NCI-H1417 treated with DMSO at 0.1 percent for 48 hours (cell line): ENCODE measurements at regions not wholly inside any gene's neighbourhood (a gene's known extent, or its start where the extent isn't known, plus 50 kb on each side); places are given as distances from the start of the nearest gene placed in this dataset.

Experiments used
- DNase-seq: peaks from one replicate; lab custom pipeline; 2025; lab: John Stamatoyannopoulos, UW

DNA sequence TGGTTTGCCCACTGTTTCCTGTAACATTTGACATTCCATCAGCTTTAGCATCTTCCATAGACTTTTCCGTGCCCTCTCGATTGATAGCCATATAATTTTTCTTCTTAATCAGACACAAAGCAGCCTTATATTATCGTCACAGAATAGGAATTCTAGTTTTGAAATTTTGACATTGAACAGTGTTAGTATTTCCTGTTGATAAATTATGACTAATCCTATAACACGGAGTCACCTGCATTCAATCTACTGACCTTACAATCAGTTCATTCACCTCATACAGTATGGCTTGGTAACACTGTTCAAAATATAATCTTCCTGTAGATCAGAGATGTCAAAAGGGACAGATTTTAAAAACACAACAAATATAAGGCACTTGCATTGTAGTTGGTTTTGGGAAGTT, 423.7 kb downstream of the C3orf38 start:
- no peak for DNase-seq

DNA sequence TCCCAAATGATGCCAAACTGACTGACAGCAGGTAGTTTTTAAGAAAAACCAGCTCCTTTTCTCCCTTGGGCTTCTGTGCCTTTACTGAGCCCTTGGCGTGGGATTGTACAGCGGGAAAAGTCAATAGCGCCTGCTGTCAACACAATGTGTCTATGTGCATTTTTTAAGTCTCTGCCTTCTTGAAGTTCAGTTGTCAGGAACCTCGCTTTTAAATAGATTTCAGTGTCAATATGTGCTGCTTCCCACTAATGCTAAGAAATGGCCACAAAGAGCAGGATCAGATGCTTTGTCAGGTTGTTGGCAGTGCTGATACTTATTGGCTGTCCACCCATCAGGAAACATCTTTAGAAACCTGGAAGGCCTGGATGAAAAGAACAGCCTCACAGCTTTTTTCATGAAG, 424.4 kb downstream of the C3orf38 start:
- no peak for DNase-seq

DNA sequence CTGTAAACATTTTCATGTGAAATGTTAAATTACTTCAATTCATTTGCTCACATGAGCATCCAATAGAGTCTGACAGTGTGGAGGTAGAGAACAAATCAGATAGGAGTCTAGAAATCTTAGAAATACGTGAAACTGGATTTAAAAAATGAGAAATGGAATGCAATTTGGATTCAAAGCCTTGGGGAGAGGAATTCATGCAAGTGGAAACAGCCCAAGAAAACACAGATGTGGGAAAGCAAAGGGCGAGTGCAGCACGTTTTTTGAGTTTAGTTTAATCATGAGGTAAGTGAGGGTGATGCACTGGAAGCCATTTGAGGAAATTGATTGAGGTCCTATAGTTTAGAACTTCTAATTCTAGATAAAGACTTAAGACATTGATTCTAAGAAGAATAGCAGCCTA, 434.7 kb downstream of the C3orf38 start:
- DNase-seq = no peak

DNA sequence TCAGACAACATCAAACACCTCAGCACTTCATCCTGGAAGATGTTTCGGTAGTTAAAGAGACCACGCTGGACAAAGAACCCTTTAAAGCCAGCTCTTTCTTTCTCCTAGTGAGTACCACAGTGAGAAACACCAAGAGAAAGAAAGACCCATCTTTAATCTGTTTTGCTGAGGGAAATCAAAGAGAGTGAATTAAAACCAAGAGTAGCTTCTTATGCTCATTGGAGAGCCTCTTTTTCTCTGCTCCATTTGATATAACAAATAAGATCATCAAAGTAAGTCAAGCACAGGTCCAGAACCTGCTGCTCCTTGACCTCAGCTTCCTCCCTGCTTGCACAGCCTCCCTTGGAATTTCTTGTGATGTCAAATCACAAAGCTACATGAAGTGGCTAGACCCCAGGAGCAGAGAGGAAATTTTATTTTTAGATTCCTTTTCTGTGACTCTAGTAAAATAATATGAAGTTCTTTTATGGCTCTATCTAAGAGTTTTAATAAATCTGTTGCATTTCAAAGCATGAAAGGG, 436.4 kb downstream of the C3orf38 start:
- DNase-seq = no peak

DNA sequence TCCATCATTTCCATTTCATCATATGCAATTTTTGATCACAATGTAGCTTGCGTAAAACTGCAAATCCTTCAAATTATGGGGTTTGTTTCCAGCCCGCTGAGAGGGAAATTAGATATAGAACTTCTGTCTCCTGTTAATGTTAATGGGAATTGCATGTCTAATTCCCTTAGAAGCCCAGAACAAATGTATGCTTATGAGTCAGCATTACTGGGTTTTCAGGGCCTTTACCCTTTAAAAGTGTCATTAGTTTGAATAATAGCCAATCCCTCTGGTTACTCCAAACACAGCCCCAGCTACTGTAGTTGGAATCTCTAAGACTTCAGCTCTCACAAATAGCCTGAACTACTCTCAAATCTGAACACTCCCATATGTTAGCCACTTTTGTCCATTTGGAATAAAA, 439.4 kb downstream of the C3orf38 start:
- no peak for DNase-seq

DNA sequence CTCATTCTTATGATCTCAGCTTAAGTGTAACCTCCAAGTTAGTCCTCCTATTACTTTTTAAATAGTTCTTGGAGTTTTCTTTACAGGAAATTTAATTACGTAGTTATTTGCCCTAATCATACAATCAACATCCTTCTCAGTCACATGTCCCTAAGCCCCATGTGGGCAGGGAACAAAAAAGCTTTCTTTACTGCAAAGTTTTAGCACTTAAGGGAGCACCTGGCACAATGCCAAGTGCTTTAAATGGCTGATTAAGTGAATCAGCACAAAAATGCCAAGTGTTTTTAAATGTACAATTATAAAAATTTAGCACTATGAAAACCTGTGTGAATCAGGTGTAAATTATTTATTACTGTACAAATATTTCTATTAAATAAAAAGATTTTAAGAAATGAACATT, 445.3 kb downstream of the C3orf38 start:
- DNase-seq = no peak

DNA sequence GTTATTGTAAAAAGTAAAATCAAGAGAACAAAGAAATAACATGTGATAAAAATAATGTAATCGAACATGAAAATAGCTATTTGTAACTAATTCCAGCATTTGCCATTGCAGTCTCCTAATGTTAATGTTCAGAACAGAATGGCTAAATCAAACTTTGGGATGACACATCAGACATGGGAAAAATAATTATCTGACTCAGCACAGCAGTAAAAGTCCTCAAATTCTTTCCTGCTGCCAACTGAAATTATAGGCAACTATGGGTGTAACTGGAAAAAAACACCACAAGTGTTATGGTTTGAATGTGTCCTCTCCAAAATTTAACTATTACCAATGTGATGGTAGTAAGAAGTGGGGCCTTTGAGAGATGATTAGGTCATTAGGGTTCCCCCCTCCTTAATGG, 446.7 kb downstream of the C3orf38 start:
- no peak for DNase-seq

DNA sequence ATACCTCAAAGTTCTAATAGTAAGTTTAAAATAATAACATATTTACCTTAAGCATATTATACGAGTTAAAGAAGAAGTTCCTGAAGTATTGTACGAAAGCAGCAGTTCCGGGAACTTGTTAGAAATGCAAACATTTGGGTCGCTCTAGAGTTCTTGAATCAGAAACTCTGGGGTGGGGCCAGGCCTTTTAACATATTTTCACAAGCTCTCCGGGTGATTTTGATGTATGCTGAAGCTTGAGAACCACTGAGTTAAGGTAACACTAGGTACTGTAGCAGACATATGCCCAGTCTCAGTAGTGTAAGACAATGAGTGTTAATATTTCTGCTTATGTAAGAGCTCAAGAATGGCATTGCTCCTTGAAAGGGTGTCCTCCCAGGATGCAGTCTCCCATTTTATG, 461.1 kb downstream of the C3orf38 start:
- DNase-seq = no peak

DNA sequence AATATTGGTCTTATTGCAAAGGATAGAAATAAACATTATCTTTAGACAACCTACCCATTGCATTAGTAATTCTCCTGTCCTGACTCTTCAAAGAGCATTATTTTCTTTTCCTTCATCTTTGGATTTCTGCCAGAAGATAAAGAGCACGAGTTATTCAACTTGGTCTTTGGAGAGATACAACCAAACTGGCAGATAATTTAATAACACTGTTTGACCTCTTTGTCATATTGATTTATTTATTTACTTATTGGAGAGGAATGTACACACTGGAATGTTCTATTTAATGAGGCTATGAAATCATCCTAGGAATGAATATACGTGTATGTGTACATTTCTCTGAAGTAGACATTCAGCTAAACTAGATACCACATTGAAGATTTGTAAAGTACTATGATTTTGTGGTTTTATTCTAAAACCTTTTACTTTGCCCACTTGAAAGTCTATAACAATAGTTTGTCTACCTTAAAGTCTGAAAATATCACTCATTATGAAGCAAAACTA, 462.1 kb downstream of the C3orf38 start:
- DNase-seq = no peak

DNA sequence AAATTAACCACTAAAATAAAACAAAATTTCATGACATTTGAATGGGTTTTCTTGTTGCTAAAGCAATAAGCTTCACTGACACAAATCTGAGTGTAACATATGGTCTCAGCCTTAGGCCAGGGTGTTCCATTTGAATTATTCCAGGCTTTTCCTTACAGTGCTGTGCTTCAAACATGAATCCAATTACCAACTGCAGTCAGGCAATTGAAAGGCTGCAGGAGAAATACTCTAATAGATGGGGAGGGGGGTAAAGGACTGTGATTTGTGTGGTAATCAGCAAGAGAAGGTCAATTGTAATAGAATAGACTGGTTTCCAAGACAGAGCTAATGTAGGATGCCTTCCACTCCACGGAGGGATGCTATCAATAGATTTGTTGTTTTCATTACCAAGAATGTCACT, 466.7 kb downstream of the C3orf38 start:
- no peak for DNase-seq

DNA sequence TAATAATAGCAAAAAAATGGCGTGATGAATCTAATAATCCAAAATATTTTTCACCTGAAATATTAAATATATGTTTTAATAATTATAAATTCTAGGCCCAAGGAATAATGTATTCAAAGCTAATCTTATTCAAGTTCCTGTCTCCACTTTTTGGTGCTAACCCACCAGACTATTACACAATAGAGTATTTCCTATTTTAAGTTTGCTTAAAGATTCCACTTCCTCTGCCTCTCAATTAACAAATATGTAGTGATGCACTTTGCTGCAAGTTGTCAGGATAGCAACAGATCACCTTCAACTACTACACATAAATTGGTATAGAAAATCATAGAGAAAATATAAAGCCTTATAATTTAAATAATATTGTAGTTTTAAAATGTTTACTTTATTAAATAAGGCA, 467.5 kb downstream of the C3orf38 start:
- DNase-seq = no peak

DNA sequence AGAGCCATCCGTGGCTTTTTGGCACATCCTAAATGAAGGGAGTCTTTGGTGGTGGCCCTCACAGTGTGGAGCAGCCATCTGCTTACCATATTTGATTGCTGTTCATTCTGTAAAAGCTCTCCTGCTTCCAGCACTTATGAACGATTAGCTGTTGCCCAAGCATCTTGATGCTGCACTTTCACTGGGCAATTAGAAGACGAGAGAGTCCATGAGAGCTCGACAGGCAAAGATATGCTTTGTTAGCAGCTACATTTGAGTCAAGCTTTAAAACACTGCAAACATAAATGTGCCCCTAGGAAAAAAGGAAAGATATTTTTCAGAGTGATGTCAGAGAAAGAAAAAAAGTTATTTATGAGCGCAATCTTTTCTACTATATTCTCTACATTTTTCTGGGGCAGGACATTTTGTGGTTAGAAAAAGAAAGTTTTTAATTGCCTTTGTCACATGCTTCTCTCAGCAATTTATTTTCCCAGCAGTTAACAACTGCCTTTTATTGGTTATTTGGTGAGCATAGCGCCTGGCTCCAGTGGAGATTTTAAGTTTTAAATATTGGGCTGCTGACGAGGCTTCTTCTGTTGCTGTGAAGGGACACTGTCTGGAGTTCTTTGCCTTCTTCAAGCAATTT, 468.4 kb downstream of the C3orf38 start:
- DNase-seq = no peak

DNA sequence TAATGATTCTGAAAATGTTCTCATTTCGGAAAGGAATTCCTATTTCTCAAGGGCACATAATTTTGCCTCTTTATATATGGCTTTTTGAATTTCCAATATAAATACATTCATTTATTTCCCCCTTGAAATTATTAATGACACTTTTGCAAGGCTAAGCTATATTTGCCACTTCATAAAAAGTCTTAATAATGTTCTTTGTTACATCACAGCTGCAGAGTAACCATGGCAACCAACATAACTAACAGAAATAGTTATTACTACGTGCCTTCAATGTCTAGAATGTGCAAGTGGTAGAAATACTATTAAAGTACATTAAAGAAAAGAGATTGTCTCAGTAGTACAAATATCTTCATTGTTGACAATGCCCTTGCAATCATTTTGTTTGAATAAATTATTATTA, 471.8 kb downstream of the C3orf38 start:
- no peak for DNase-seq

DNA sequence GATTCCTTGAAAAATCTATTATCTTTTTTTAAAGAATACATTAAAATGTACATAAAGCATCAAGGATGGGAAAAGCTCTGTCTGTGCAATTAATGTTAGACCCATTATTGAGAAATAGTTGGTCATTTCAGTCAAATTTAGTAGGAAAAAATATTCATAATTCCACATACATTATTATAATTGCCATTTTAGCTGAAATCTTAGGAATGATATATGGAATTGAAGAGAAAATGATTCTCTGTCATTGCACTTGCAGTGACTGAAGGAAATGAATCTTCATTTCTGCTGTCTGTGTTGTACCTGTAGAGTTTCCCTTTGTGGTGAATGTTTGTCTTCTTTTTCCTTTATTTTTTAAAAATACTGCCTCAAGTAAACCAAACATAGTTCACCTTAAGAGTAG, 473.9 kb downstream of the C3orf38 start:
- no peak for DNase-seq

DNA sequence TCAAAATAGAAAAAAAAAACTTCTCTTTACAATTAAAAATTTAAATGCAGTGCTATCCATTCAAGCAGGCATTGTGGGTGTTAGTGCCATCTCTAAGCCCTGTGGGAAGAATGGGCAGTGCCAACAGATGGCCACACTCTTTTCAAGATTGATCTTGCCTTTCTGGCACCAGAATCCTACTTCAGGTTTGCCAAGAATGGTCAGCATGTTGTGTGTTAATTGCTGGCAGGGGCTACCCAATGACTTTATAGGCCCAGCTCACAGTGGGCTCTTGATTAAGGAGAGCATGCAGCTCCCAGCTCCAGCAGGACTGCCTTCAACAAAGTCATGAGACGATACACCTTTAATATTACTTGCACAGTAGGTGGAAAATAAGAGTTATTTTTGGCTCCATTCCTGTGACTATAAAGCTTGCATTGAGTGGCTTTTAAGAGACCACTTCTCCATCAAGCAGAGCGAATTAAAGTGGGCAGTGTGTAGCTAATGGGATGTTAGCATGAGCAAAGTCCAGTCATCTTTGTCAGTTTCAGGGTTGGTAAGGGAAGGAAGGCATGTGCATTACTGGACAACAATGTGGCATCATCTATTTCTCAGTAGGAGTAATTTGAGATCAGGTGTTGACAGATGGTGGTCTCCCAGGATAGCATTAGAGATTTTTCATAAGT, 476.8 kb downstream of the C3orf38 start:
- DNase-seq = peak; percentile 65

DNA sequence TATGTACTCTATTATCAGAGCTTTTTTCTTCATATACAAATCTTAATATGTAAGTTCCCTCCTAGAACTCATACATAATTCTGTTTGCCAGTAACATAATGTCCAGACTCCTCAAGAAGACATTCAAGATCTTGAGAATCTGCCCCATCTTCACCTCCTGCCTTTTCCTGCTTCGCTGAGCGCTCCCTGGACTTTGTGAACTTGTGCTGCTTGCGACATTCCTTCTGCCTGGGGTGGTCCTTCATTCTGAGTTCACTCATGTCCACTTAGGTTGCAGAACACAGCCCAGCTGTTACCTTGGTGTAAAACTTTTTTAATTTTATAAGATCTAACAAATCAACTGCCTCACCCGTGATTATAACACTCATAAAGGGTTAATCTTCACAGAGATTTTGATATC, 478.5 kb upstream of the EPHA3 start:
- no peak for DNase-seq

DNA sequence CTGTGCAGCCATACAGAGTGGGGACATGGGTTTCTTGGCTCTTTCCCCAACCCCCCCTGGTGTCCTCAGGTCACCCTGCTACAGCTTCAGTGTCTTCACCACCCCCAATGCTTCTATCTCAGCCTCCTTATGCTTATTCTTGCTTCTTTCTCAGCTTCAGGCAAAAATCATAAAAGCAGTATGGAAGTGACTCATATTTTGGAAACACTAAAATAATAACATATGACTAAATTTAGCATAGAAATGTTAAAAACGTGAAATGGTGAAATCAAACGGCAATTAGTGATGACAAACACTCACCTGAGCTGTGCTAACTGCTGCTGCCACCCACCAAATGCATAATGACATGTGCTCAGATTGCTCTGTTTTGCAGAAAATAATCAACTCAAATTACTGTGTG, 475.2 kb upstream of the EPHA3 start:
- no peak for DNase-seq

DNA sequence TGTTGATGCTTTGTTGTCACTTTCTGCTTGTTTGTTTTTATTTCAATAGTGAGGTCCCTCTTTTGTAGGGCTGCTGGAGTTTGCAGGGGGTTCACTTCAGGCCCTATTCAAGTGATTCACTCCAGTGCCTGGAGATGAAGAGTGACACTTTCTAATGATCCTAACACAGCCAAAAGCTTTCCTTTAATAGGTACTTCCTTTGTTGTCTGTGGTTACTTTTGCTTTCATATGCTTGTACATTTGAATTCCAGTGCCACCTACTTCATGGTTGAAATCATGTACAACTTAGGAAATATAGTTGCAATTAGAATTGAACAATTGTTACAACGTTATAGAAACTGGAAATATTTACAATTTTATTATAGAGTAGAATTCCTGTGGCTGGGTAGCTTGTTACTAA, 466.8 kb upstream of the EPHA3 start:
- DNase-seq = no peak

DNA sequence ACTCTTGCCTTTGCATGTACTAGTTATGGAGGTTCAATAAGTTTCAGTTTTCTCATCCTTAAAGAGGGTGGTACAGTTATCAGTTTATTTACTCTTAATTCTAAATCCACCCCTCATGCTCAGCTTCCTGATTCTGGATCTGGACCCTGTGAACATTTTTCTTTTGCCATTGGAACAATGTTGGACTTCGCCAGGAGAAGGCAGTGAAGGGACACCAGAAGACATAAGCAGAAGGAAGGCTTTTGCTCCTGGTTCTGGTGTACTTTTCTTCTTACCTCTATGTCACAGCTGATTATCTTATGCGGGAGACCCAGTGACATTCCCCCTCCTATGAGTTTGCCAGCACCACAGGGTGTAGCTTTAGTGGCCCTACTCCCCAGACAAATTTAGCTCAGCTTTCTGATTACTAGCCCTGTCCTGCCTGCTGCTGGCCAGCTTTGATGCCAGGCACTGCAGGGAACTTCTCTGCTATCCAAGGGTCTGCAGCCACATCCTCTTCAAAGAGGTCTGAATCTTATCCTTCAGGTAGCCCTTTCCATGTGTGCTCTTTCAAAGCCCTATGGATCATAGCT, 466.3 kb upstream of the EPHA3 start:
- no peak for DNase-seq

DNA sequence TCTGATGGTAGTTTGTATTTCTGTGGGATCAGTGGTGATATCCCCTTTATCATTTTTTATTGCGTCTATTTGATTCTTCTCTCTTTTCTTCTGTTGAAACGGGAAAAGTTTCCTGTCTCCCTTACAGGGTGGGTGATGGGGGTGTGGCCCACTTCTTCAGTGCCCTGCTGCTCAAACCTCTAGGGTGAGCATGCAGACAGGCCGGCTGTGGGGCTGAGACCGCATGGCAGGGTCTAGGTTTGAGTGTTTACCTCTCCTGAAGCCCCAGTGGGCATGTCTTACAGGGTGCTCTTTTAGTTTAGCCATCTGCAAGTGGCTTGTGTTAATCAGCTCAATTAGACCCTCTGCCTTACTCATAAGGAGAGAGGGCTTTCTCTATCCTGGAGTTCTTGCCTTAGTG, 450.0 kb upstream of the EPHA3 start:
- no peak for DNase-seq

DNA sequence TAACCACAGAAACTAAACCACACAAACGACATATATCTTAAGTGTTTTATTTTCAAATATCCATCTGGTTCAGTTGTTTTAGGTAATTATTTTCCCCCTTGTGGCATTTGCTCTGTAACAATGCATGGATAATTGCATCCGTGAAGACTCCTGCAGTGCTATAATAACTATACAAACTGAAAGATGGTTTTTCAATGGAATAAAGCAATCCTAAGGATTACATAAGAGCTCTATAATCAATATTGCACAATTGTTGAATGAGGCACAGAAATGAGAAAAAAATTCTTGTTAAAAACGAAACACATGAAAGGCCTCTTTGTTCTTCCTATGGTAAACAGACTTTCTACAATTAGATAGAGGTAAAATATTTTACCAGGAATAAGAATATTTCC, 446.0 kb upstream of the EPHA3 start:
- DNase-seq = peak; percentile 73

DNA sequence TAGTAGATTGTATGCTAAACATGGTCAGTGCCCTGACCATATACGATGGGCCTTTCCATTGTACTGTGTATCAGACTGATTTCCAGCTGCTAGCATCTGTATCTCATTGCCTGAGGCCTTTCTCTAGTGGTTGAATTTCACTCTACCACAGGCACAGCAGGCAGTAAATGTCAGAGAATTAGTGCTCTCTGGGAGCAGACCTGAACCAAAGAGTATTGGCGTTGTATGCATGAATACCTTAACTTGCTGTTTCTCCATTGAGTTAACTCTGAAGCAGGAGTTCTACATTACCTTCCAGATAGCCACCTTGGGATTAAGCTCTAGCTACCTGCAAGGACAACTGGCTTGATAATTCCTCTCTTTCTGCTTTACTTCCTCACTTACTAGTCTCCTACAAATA, 439.2 kb upstream of the EPHA3 start:
- no peak for DNase-seq

DNA sequence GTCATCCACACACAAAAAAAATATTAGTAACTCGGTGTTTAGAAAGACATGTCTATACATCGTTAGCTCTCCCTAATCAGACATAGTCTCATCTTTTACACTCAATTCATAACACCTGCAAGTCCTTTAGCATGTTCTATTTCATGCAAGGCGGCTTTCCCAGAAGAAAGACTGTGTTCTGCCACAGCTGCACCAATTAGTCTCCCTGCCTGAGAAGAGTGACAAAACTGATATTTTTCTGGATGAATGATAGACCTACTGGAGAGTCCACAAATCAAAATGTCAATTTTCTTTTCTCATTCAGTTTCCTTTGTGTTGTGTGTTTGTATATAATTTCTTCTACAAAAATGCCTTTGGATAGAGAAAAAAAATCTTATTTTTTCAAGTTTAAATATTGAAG, 435.8 kb upstream of the EPHA3 start:
- DNase-seq = no peak

DNA sequence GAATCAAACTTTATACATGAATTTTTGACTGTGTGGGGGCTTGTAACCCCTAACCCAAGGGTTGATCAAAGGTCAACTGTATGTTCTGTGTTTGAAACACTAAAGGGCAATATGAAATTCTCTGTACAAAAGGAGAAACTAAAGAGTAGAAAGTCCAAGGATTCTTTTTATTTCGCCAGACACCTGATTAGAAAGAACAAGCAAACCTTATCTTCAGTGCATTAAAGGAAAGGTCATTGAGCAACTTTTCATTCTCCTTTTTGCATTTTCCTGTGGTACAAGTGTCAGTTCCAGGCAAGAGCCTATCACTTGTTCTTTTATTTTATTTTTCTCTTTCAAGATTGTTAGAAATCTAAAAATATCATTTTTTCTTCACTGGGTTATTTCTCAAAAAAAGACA, 430.1 kb upstream of the EPHA3 start:
- no peak for DNase-seq
